HG02870 (cell line): ENCODE measurements at regions not wholly inside any gene's neighbourhood (a gene's known extent, or its start where the extent isn't known, plus 50 kb on each side); places are given as distances from the start of the nearest gene placed in this dataset.
"Not testable (repeated sequence)": the region's sequence is repeated elsewhere in the genome, so short reads cannot be mapped to it uniquely, and the experiment has no call there.

ENCODE experiments used
- ATAC-seq: cut with Tn5 transposase; IDR thresholded peaks from one replicate; pipeline ENCODE4 v1.9.1; 2021; ENCODE audit warnings: mild to moderate bottlenecking, moderate library complexity; ENCODE audit not compliant: unreplicated experiment

DNA sequence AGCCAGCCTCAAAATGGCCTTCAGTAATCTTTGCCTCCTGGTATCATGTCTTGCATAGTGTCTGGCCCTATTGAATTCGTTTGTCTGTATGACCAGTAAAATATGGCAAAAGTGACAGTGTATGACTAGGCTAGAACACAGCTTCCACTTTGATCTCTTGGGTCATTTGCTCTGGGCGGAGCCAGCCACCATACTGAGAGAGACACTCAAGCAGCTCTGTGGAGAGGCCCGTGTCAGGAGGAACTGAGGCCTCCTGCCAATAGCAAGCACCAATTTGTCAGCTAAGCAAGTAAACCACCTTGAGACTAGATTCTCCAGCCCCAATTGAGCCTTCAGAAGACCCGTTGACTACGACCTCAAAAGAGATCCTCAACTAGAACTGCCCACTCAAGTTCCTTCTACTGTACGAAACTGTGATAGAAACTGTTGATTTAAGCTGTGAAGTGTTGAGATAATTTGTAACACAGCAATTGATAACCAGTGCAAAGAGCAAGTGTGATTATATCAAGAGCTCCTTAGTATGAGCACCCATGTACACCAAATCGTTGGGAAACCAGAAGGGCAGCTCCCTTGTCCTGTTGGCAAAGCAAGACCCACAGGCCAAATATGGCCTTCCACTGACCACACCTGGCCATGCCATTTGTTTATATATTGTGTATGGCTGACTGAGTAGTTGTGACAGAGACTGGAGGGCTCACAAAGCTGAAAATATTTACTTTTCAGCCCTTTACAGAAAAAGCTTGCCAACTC, 52.7 kb upstream of the SERBP1 start:
- ATAC-seq, result no peak

DNA sequence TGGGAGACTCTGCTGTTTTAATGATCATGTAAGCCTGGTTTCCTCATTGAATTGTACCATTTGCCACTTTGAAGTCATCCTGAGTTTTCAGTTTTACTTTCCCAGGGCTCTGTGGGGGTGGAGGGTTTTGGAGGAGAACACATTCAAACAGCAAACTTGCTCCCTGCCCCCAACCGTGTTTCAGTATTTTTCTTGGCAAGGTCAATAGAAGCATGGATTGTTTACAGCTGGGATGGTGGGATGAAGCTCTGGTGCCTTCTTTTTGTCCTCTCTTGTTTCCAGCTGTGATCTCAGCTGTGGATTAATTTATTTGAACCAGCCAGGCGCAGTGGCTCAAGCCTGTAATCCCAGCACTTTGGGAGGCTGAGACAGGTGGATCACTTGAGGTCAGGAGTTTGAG, 54.3 kb upstream of the SERBP1 start:
- ATAC-seq, result no peak

DNA sequence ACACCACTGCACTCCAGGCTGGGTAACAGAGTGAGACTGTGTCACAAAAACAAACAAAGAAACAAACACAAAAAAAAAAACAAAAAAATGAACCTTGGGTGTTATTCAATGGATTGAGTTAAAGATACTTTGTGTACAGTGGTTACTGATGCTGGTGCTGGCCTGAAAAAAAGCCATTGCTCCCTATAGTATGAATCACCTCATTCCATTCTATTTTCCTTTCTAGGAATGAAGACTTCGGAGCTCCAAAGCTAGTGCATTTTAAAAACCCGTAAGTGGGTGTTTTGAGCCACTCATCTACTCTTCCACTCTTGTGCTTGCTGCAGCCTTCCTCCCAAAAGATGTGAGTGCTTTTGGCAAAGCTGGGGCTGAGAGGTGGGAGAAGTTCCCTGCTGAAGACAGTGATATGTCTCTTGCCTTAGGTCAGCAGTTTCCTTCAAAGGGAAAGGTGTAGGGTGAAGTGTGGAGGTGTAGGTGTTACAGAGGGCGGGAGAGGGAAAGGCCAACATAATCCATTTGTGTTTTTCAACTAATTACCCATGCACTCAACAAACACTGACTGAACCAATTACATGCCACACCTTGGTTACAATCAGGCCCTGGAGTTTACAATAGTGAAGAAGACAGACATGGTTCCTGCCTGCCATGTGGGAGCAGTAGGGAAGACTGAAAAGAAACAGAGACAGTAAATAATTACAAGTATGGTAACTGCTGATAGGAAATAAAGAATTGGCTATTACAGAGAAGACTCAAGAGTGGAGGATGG, 55.0 kb upstream of the SERBP1 start:
- ATAC-seq, result no peak

DNA sequence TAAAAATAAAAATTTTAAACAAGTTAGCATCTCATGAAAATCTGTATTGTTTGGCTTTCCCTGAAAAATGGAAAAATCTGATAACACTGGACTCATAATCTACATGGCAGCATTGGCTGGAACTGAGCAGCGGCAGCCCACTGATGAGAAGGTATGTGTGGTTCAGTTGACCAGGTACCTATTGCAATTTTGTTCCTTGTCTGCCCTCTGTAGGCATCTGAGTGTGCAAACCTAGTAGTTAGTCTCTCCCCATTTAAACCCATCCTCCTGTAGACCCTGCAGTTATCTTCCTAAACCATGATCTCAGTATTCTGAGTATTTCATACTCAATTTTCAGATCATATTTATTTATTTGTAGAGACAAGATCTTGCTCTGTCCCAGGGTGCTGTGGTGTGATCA, 59.4 kb upstream of the SERBP1 start:
- ATAC-seq, result peak; percentile 75

DNA sequence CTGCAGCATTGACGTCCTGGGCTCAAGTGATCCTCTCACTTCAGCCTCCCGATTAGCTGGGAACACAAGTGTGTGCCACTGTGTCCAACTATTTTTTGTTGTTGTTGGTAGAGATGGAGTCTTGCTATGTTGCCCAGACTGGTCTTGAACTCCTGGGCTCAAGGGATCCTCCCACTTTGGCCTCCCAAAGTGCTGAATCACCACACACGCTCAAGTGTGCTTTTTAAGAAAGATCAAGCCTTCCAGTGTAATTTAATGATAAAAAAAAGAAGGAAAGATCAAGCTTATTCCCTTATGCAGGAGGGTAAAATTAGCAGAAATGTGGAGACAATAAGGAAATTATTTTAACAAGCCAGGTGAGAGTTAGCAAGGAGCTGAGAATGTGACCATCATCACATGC, 61.1 kb upstream of the SERBP1 start:
- no peak for ATAC-seq

DNA sequence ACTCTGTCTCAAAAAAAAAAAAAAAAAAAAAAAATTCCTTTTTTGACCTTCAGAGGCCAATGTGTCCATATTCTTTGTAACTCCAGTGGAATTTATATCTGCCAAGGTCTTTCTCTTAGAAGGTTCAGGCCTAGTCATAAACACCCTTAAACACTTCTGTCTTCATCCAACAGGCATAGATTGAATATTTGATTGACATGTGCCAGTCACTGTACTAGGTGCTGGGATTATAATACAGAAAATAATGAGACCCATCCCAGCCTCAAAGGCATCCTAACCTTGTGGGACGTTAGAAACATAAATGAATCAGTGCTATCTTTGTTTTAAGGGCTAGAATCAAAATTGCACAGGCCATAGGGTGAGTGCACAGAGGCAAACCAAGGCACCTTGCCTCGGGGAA, 62.9 kb upstream of the SERBP1 start:
- ATAC-seq, result no peak

DNA sequence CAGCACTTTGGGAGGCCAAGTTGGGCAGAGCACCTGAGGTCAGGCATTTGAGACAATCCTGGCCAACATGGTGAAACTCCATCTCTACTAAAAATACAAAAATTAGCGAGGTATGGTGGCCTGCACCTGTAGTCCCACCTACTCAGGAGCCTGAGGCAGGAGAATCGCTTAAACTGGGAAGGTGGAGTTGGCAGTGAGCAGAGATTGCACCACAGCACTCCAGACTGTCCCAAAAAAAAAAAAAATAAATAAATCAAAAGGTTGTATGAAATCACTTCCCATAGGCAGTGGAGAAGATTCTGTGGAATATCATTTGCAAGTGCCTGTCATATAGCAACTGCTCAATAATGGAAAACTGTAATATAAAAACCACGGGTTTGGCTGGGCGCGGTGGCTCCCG, 65.1 kb upstream of the SERBP1 start:
- ATAC-seq, result no peak

DNA sequence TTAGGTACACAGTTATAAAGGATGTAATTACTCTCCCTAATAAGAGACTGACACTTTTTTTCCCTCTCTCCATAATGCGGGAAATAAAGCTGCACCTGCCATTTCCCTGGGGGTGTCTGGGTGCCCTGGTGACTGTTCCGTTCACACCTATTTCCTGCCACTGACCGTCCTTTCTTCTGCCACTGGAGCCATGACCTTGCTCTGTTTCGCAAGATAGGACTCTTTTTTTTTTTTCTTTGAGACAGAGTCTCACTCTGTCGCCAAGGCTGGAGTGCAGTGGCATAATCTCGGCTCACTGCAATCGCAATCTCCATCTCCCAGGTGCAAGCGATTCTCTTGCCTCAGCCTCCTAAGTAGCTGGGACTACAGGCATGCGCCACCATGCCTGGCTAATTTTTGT, 66.1 kb upstream of the SERBP1 start:
- ATAC-seq, result no peak

DNA sequence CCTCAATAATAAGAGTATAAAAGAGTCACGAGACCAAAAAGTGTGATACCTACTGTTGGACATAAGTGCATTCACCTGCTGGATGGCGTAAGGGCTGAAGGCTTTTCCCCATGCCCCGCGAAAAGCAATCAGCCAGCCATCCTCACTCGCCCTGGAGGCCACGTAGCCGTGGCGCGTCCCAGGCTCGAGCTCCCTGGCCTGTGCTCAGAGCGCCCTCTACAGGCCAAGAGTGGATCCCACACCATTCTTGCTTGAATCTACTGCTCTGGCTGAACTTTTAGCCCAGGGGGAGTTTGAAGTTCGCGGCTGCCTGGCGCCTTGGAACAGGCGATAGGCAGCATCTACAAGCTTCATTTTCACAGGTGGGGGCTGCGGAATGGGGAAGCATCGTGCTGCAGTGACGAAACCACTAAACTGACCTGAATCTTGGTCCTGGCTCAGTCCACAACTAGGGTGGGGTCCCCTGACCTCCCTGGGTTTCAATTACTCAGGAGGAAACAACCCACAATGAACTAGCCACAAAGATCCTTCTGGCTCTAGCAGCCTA, 70.3 kb upstream of the SERBP1 start:
- peak; percentile 98 for ATAC-seq

DNA sequence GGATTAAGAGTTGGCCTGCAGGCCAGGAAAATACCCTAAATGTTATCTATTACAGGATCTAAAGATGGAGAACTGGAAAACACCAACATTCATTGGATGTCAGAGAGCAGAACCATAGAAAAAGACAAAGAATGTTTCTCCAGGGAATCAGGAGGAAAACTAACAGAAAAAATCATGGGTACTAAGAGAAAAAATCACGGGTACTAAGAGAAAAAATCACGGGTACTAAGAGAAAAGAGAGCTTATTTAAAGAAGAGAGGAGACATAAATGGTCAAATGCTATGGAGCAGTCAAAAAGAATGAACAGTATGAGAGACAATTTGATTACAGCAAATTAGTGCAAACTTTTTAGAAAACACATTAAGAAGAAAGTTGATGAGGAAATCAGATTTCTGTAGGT, 73.8 kb upstream of the SERBP1 start:
- ATAC-seq, result no peak

DNA sequence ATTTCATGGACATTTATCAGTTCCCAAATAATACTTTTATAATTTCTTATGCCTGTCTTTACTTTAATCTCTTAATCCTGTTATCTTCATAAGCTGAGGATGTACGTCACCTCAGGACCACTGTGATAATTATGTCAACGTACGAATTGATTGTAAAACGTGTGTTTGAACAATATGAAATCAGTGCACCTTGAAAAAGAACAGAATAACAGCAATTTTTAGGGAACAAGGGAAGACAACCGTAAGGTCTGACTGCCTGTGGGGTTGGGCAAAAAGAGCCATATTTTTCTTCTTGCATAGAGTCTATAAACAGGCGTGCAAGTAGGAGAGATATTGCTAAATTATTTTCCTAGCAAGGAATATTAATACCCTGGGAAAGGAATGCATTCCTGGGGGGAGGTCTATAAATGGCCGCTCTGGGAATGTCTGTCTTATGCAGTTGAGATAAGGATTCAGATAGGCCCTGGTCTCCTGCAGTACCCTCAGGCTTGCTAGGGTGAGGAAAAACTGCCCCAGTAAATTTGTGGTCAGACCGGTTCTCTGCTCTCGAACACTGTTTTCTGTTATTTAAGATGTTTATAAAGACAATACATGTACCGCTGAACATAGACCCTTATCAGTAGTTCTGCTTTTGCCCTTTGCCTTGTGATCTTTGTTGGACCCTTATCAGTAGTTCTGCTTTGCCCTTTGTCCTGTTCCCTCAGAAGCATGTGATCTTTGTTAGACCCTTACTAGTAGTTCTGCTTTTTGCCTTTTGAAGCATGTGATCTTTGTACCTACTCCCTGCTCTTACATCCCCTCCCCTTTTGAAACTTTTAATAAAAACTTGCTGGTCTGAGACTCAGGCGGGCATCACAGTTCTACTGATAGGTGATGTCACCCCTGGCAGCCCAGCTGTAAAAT, 83.4 kb upstream of the SERBP1 start:
- ATAC-seq, result not testable (repeated sequence)

DNA sequence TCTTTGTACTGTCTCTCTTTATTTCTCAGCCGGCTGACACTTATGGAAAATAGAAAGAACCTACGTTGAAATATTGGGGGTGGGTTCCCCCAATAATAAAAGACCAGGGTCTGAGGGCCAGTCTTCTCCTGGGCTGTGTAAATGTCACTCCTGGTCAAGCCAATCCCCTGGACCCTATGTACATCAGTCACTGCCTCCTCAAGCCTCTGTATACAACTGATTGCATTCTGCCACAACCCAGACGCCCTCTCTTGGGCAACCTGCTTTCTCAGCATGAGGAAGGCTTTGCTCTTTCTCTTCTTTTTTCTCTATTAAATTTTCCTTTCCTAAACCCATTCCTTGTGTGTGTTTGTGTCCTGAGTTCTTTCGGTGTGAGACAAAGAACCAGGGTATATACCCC, 84.1 kb upstream of the SERBP1 start:
- no peak for ATAC-seq

DNA sequence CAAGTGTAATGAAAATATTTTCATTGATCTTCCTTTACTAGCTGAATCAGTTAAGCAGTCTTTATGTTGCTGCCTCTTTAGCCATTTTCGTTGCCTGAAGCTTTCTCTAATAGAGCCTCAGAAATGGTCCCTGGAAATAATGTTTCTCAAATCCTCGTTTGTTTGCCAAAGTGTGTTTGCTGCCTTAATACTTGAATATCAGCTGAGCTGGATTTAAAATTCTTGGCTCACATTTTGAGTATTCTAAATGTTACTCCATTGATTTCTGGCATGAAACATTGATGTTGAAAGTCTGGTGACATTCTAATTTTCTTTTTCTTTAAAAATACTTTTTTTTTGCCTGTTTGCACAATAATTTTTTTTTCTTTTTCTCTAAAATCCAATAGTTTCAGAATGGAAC, 84.6 kb upstream of the SERBP1 start:
- ATAC-seq, result no peak

DNA sequence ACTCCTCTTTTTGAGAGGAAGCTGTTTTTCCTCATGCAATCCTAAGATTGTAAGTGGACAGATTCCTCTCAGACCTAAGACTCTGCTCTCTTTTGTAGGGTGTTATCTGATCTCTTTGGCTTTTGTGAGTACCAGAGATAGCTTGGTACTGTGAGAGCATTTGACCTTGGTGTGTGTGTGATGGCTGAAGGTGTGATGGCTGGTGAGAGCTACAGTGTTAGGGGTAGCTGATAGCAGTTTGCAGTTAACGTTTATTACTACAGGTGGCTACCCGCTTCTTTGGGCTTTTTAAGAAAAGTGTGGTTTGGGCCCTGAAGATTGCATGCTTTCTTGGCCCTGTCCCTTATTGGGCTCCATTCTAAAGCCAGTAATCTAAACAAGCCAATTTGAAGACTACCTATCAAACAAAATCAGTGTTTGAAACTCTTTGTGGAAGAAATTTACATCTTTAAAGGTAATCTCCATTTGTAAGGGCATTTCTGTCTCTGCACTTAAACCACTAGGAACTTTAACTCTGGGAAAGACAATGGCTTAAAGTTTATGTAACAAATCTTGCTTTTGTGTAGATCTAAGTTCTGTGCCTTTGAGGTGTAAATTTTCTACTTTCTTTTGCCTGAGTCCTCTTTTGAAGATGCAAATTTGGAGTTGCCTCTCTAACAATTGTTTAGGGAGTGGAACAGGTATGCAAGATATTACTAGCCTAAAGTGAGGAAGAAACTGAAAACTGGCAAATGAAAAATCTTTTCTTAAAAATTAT, 85.3 kb upstream of the SERBP1 start:
- no peak for ATAC-seq

DNA sequence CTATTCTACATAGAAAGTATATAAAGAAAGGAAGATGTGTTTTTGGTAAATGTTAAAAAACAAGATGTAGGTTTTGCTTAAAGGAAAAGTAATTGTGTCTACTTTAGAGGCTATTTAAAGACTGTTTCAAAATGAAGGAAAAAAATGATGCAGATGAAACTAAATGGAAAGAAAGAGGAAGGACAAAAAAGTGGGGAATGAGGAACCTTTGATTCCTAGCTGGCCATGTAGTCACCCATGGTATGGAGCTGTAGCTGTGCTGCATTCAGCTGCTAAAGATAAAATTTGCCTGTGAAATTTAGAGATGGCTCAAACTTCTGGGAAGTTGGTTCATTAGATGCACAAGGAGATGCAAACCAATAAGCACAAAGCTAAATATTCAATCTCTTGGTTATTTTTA, 86.8 kb upstream of the SERBP1 start:
- no peak for ATAC-seq

DNA sequence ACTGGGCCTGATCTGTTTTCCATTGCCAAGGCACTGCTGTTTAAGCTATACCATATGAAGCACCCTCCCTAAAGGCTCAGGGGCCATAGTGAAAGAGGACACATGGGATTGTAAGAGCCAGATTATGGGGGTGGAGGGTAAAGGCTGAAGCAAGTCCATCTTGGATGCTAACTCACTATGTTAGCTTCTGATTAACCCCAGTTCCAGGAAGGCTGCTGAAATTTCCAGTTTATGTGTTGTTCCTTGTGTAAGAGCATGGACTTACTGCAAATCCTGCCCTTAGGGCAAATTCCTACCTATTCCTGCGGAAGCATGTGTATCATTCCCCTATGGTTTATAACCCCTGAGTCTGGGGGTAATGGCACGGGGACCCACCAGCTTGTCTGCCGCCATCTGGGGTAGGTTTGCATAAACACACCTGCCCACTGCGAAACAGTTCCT, 91.8 kb upstream of the SERBP1 start:
- ATAC-seq, result no peak

DNA sequence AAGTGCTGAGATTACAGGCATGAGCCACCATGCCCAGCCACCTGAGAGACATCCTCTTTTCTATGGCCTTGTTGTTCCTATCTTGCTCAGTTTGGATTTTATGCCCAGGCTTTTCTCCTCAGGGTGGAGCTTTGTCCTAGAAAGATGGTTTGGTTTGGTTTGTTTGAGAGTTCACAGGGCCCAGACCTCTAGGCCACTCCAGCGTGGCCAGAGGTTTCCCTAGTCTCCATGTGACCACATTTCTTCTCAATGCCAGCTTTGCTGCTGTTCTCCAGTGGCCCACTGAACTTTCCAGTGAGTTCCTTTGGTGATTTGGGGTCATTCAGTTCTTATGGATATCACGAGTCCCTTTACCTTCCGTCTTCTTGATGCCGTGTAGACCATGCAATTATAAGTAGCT, 92.6 kb upstream of the SERBP1 start:
- ATAC-seq, result no peak

DNA sequence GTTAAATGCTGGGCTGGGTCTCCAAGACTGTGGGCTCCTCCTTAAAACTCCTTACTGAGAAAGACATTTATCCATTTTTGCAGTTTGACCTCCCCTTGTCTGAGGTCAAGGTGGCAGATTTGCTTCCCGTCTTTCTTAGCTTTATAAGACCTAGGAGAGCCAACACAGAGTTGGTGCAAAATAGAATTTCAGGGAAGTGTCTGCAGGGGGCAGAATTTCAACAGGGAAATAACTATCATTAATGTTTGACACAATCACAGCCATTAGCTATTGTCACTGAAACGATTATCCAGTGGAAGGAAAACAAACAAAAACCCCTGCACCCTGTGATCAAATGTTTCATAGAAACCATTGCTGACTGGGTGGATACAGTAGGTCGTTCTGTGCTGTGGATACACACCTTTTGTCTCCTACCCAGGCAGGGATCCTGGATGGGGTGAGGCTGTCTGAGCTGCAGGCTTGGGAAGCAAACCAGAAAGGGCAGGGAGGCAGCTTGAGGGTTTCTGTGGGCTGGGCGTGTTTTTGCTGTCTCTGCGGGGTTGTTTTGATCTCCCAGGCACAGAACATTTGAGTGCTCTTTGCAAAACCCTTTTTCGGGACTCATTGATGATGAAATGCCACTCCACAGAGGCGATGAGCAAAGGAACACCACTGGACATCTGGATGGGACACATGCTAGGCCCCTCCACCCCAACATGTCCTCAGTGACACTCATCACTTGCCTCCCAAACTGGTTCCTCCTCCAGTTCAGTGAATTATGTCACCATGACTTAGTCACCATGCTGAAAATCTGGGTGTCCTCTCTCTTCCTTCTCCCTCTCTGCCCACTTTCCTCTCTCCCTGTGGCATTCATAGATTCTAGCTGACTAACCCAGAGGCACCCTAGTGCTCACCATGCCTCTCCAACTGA, 94.2 kb upstream of the SERBP1 start:
- no peak for ATAC-seq

DNA sequence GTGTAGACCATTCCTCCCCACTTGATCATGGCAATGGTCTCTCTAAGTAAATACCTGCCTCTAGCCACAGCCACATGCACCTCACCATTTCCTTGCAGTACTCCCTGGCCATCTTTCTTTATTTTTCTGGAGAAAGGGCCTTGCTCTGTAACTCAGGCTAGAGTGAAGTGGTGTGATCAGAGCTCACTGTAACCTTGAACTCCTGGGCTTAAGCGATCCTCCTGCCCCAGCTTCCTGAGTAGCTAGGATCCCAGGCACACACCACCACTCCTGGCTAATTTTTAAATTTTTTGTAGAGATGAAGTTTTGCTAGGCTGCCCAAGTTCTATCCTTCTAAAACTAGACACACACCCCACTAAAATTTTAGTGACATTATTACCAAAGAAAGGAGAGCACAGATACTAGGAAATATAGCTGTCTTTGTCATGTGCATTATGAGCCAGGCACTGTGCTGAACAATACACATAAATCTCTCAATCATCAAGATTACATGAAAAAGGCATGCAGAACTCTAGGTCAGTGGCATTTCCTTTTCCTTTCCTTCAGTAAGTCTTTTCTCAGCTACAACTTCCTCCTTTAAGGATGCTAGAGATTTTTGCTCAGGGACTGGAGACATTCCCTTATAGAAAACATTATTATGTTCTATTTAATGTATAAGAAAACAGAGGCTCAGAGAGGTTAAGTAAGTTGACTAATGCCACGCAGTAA, 95.0 kb upstream of the SERBP1 start:
- ATAC-seq, result no peak
